GM23248 (cell line): ENCODE measurements at regions not wholly inside any gene's neighbourhood (a gene's known extent, or its start where the extent isn't known, plus 50 kb on each side); places are given as distances from the start of the nearest gene placed in this dataset.

Source experiments
- EZH2 ChIP-seq: fragments of 200-600 bp; sonication (generic); IDR thresholded peaks from 2 replicates; pipeline ENCODE4 v1.6.1; 2018; ENCODE audit warnings: antibody characterized with exemption, mild to moderate bottlenecking; ENCODE audit not compliant: insufficient read depth, poor library complexity, severe bottlenecking
- EZH2phosphoT487 ChIP-seq: fragments of 200-600 bp; sonication (generic); IDR thresholded peaks from 2 replicates; pipeline ENCODE4 v1.6.1; 2018; ENCODE audit warnings: antibody characterized with exemption, moderate library complexity, mild to moderate bottlenecking, low read depth; ENCODE audit not compliant: insufficient read depth

DNA sequence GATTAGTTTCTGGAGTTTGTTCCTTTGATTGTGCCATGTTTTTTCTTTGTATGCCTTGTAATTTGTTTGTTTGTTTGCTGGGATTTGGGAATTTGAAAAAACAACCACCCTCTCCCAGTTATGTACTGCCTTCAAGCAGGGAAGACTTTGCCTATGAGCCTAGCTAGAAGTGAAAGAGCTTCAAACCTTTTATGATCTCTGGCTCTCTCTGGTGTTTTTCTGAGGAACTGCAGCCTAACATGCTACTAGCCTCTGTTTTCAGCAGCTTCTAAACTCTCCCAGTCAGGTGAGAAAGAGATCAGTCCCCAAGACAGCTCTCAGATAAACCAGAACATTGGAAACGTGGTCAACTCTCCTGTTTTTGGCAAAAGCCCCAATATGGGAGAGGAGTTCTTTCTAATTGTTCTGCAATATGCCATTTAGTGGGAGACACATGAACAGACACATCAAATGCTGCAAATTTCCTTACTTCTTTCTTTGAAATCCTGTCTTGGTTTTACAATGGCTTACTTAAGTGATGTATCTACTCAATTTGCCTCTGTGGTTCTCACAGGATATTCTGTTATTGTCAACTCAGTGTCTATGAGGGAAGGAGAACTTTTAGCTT lies 58.9 kb upstream of the SERINC1 start:
- TF ChIP-seq EZH2 (no peak), EZH2phosphoT487 (no peak)
